Mucosa of gallbladder (tissue), 1 donor: ENCODE measurements at regions not wholly inside any gene's neighbourhood (a gene's known extent, or its start where the extent isn't known, plus 50 kb on each side); places are given as distances from the start of the nearest gene placed in this dataset.

Experiments used
- DNase-seq: peaks from one replicate; pipeline ENCODE4 v3.0.0-alpha.2; 2020; ENCODE audit warnings: low spot score
- donor health status: DM: no; HTN: no; CAD: no.

GRCh38 chr22:49266561-49267519 lies 560.8 kb downstream of the BRD1 start:
- no peak for DNase-seq

GRCh38 chr22:49264696-49265095 lies 563.0 kb downstream of the BRD1 start:
- no peak for DNase-seq

- no peak for DNase-seq
Measured at GRCh38 chr22:49263101-49263500, 564.6 kb downstream of the BRD1 start.

GRCh38 chr22:49262167-49262566 lies 565.5 kb downstream of the BRD1 start:
- no peak for DNase-seq

GRCh38 chr22:49261616-49262015 lies 566.1 kb downstream of the BRD1 start:
- DNase-seq: no peak

- no peak for DNase-seq
Measured at GRCh38 chr22:49260681-49261580, 566.7 kb downstream of the BRD1 start.

- no peak for DNase-seq
Measured at GRCh38 chr22:49259839-49260615, 567.6 kb downstream of the BRD1 start.

- no peak for DNase-seq
Measured at GRCh38 chr22:49258107-49259010, 569.3 kb downstream of the BRD1 start.

- no peak for DNase-seq
Measured at GRCh38 chr22:49257551-49257961, 570.1 kb downstream of the BRD1 start.

GRCh38 chr22:49255741-49256318 lies 571.8 kb downstream of the BRD1 start:
- no peak for DNase-seq

- DNase-seq: no peak
Measured at GRCh38 chr22:49255154-49255553, 572.5 kb downstream of the BRD1 start.

- DNase-seq: no peak
Measured at GRCh38 chr22:49253656-49254055, 574.0 kb downstream of the BRD1 start.

- no peak for DNase-seq
Measured at GRCh38 chr22:49251371-49251770, 576.3 kb downstream of the BRD1 start.

- peak; percentile 5 for DNase-seq
Measured at GRCh38 chr22:49247194-49247924, 580.3 kb downstream of the BRD1 start.

- DNase-seq: peak; percentile 5
Measured at GRCh38 chr22:49244466-49245420, 582.9 kb downstream of the BRD1 start.

GRCh38 chr22:49243965-49244364 lies 583.7 kb downstream of the BRD1 start:
- DNase-seq: peak; percentile 6

GRCh38 chr22:49243335-49243734 lies 584.3 kb downstream of the BRD1 start:
- DNase-seq: no peak

- no peak for DNase-seq
Measured at GRCh38 chr22:49242480-49242879, 585.2 kb downstream of the BRD1 start.
